Stimulated activated effector memory CD8-positive, alpha-beta T cell treated with anti-CD3 and anti-CD28 coated beads, Interleukin-12 subunit alpha, Interleukin-12 subunit beta, amount 100 ng/mL, for 72 hours (primary cell): ENCODE measurements at regions not wholly inside any gene's neighbourhood (a gene's known extent, or its start where the extent isn't known, plus 50 kb on each side); places are given as distances from the start of the nearest gene placed in this dataset.
A peak's percentile ranks its signal among the peaks of the same experiment; 100 is the strongest.
"Not testable (repeated sequence)": the region's sequence is repeated elsewhere in the genome, so short reads cannot be mapped to it uniquely, and the experiment has no call there.

Experiments
- ATAC-seq: fragments of 150-1000 bp; cut with Tn5 transposase; 2 replicates; pipeline ENCODE4 v1.10.0; 2021
- DNase-seq, 2 donors: peaks; one replicate each; pipeline ENCODE4 v3.0.0; 2021 to 2022; ENCODE audit warnings: low spot score in 2 of 2
- H3K27ac Mint-ChIP-seq: one replicate; pipeline ENCODE4 v1.8.0; 2022; ENCODE audit warnings: mild to moderate bottlenecking, mixed read lengths
- H3K36me3 Mint-ChIP-seq: one replicate; pipeline ENCODE4 v1.8.0; 2022; ENCODE audit warnings: mild to moderate bottlenecking, mixed read lengths
- H3K4me1 Mint-ChIP-seq: one replicate; pipeline ENCODE4 v1.8.0; 2022; ENCODE audit warnings: mixed read lengths
- H3K4me3 Mint-ChIP-seq: one replicate; pipeline ENCODE4 v1.8.0; 2022; ENCODE audit warnings: mild to moderate bottlenecking, mixed read lengths
- H3K9me3 Mint-ChIP-seq: one replicate; pipeline ENCODE4 v1.8.0; 2022; ENCODE audit warnings: mixed read lengths

- Mint-ChIP-seq H3K27ac (no peak overlapping the region), H3K4me1 (no peaks in the 10 kb centered on the region), H3K4me3 (no peak overlapping the region), H3K9me3 (no peaks in the 10 kb centered on the region), H3K36me3 (no peaks in the 10 kb centered on the region)
- DNase-seq (no peak), ATAC-seq (no peak)
These were observed 80.7 kb downstream of the SCN11A start for GRCh38 chr3:38970851-38971638.

GRCh38 chr3:38969317-38970235 lies 82.2 kb downstream of the SCN11A start:
- Mint-ChIP-seq H3K4me1 (no peaks in the 10 kb centered on the region), H3K4me3 (no peak overlapping the region), H3K36me3 (no peaks in the 10 kb centered on the region), H3K27ac (no peak overlapping the region), H3K9me3 (no peaks in the 10 kb centered on the region)
- ATAC-seq (no peak), DNase-seq (no peak)

GRCh38 chr3:38968891-38969290 lies 82.9 kb downstream of the SCN11A start:
- H3K9me3 Mint-ChIP-seq: no peaks in the 10 kb centered on the region
- H3K4me1 Mint-ChIP-seq: no peaks in the 10 kb centered on the region
- ATAC-seq (no peak), DNase-seq (no peak)
- no peak overlapping the region for H3K4me3 Mint-ChIP-seq
- H3K27ac Mint-ChIP-seq: no peak overlapping the region
- H3K36me3 Mint-ChIP-seq: no peaks in the 10 kb centered on the region

GRCh38 chr3:38968403-38968802 lies 83.3 kb downstream of the SCN11A start:
- Mint-ChIP-seq H3K27ac (no peak overlapping the region), H3K36me3 (no peaks in the 10 kb centered on the region), H3K4me3 (no peak overlapping the region), H3K4me1 (no peaks in the 10 kb centered on the region), H3K9me3 (no peaks in the 10 kb centered on the region)
- no peak for DNase-seq
- ATAC-seq: no peak

GRCh38 chr3:38967693-38967989 lies 84.1 kb downstream of the SCN11A start:
- Mint-ChIP-seq H3K9me3 (no peaks in the 10 kb centered on the region), H3K27ac (no peak overlapping the region), H3K36me3 (no peaks in the 10 kb centered on the region), H3K4me1 (no peaks in the 10 kb centered on the region), H3K4me3 (no peak overlapping the region)
- DNase-seq (no peak), ATAC-seq (no peak)

GRCh38 chr3:38966811-38967692 lies 84.7 kb downstream of the SCN11A start:
- DNase-seq (no peak), ATAC-seq (no peak)
- Mint-ChIP-seq H3K4me1 (no peaks in the 10 kb centered on the region), H3K9me3 (no peaks in the 10 kb centered on the region), H3K36me3 (no peaks in the 10 kb centered on the region), H3K27ac (no peak overlapping the region), H3K4me3 (no peak overlapping the region)

GRCh38 chr3:38964646-38965045 lies 87.1 kb downstream of the SCN11A start:
- no peaks in the 10 kb centered on the region for H3K36me3 Mint-ChIP-seq
- no peak overlapping the region for H3K27ac Mint-ChIP-seq
- no peak overlapping the region for H3K4me3 Mint-ChIP-seq
- no peaks in the 10 kb centered on the region for H3K9me3 Mint-ChIP-seq
- no peaks in the 10 kb centered on the region for H3K4me1 Mint-ChIP-seq
- DNase-seq (no peak), ATAC-seq (peak; percentile 9)

GRCh38 chr3:38964204-38964603 lies 87.5 kb downstream of the SCN11A start:
- no peak for ATAC-seq
- DNase-seq: no peak
- Mint-ChIP-seq H3K36me3 (no peaks in the 10 kb centered on the region), H3K4me1 (no peaks in the 10 kb centered on the region), H3K27ac (no peak overlapping the region), H3K4me3 (no peak overlapping the region), H3K9me3 (no peaks in the 10 kb centered on the region)

- no peak overlapping the region for H3K4me3 Mint-ChIP-seq
- H3K9me3 Mint-ChIP-seq: no peaks in the 10 kb centered on the region
- no peaks in the 10 kb centered on the region for H3K36me3 Mint-ChIP-seq
- no peak overlapping the region for H3K27ac Mint-ChIP-seq
- H3K4me1 Mint-ChIP-seq: no peaks in the 10 kb centered on the region
- ATAC-seq (peak; percentile 49), DNase-seq (no peak)
These were observed 90.7 kb downstream of the SCN11A start for GRCh38 chr3:38960953-38961622.

- DNase-seq: no peak
- no peak overlapping the region for H3K27ac Mint-ChIP-seq
- no peak overlapping the region for H3K4me3 Mint-ChIP-seq
- H3K9me3 Mint-ChIP-seq: no peaks in the 10 kb centered on the region
- ATAC-seq: no peak
- no peaks in the 10 kb centered on the region for H3K36me3 Mint-ChIP-seq
- H3K4me1 Mint-ChIP-seq: no peaks in the 10 kb centered on the region
These were observed 91.6 kb downstream of the SCN11A start for GRCh38 chr3:38960042-38960622.

- ATAC-seq (peak; percentile 16), DNase-seq (no peak)
- Mint-ChIP-seq H3K9me3 (no peaks in the 10 kb centered on the region), H3K4me3 (no peak overlapping the region), H3K4me1 (no peaks in the 10 kb centered on the region), H3K36me3 (no peaks in the 10 kb centered on the region), H3K27ac (no peak overlapping the region)
These were observed 93.6 kb downstream of the SCN11A start for GRCh38 chr3:38958026-38958720.

GRCh38 chr3:38957296-38957695 lies 94.4 kb downstream of the SCN11A start:
- no peaks in the 10 kb centered on the region for H3K4me1 Mint-ChIP-seq

GRCh38 chr3:38952721-38953120 lies 99.0 kb downstream of the SCN11A start:
- Mint-ChIP-seq H3K36me3 (no peaks in the 10 kb centered on the region), H3K4me3 (no peak overlapping the region), H3K4me1 (no peaks in the 10 kb centered on the region), H3K9me3 (no peaks in the 10 kb centered on the region), H3K27ac (no peak overlapping the region)
- ATAC-seq (no peak), DNase-seq (no peak)

More at GRCh38 chr3:38957296-38957695, 94.4 kb downstream of the SCN11A start:
- no peak overlapping the region for H3K27ac Mint-ChIP-seq
- no peak overlapping the region for H3K4me3 Mint-ChIP-seq
- no peaks in the 10 kb centered on the region for H3K36me3 Mint-ChIP-seq
- peak; percentile 28 for ATAC-seq
- no peaks in the 10 kb centered on the region for H3K9me3 Mint-ChIP-seq
- DNase-seq: no peak

- H3K36me3 Mint-ChIP-seq, H3K27ac Mint-ChIP-seq, H3K9me3 Mint-ChIP-seq, H3K4me3 Mint-ChIP-seq, DNase-seq, H3K4me1 Mint-ChIP-seq, ATAC-seq: not testable (repeated sequence)
These were observed 100.6 kb downstream of the SCN11A start for GRCh38 chr3:38951167-38951566.
